ENCODE measurements at regions not wholly inside any gene's neighbourhood (a gene's known extent, or its start where the extent isn't known, plus 50 kb on each side); places are given as distances from the start of the nearest gene placed in this dataset.

- Histone ChIP-seq H3K36me3 (ENCODE audit: insufficient read depth, low read length) (no peaks in the 10 kb centered on the region), H3K4me3 (ENCODE audit: low read length in 2 of 2) (no peak overlapping the region), H3K4me1 (ENCODE audit: insufficient read depth, low read length) (no peaks in the 10 kb centered on the region), H3K27me3 (ENCODE audit: insufficient read depth, low read length) (no peaks in the 10 kb centered on the region), H3K27ac (ENCODE audit: low read depth, low read length) (no peak overlapping the region), H3K9me3 (ENCODE audit: control insufficient read depth in 1 of 2, low read length in 2 of 2) (no peaks in the 10 kb centered on the region)
- H3K36me3 Mint-ChIP-seq: no peaks in the 10 kb centered on the region
- no peaks in the 10 kb centered on the region for H3K4me1 Mint-ChIP-seq
- no peak overlapping the region for H3K27ac Mint-ChIP-seq
- POLR2A ChIA-PET (ENCODE audit: partially characterized antibody): no interaction called here
- H3K27me3 Mint-ChIP-seq: peaks cover 2 to 4% of the 10 kb centered on the region in 2 donors
- no peak overlapping the region for H3K4me3 Mint-ChIP-seq
- CTCF ChIA-PET (ENCODE audit: partially characterized antibody): no interaction called here
- intact Hi-C loops (cut with micrococcal nuclease): no loop called here
- DNase-seq: no peak
- peaks cover 0 to 2% (median 0%) of the 10 kb centered on the region in 8 donors for H3K9me3 Mint-ChIP-seq
These were observed 286.0 kb downstream of the HLX start for GRCh38 chr1:221164951-221165838.

- CTCF ChIA-PET (ENCODE audit: partially characterized antibody): no interaction called here
- Histone ChIP-seq H3K27ac (ENCODE audit: low read depth, low read length) (no peak overlapping the region), H3K9me3 (ENCODE audit: control insufficient read depth in 1 of 2, low read length in 2 of 2) (no peaks in the 10 kb centered on the region), H3K27me3 (ENCODE audit: insufficient read depth, low read length) (no peaks in the 10 kb centered on the region), H3K4me1 (ENCODE audit: insufficient read depth, low read length) (no peaks in the 10 kb centered on the region), H3K36me3 (ENCODE audit: insufficient read depth, low read length) (no peaks in the 10 kb centered on the region), H3K4me3 (ENCODE audit: low read length in 2 of 2) (no peak overlapping the region)
- intact Hi-C loops (cut with micrococcal nuclease): no loop called here
- no peak overlapping the region for H3K27ac Mint-ChIP-seq
- POLR2A ChIA-PET (ENCODE audit: partially characterized antibody): no interaction called here
- peaks cover 2 to 4% of the 10 kb centered on the region in 2 donors for H3K27me3 Mint-ChIP-seq
- H3K36me3 Mint-ChIP-seq: no peaks in the 10 kb centered on the region
- no peak overlapping the region for H3K4me3 Mint-ChIP-seq
- H3K4me1 Mint-ChIP-seq: no peaks in the 10 kb centered on the region
- peaks cover 0 to 2% (median 0%) of the 10 kb centered on the region in 8 donors for H3K9me3 Mint-ChIP-seq
- DNase-seq: no peak
These were observed 286.7 kb downstream of the HLX start for GRCh38 chr1:221165839-221166500.

- H3K4me1 ChIP-seq (ENCODE audit: insufficient read depth, low read length): no peaks in the 10 kb centered on the region
- no peak overlapping the region for H3K27ac Mint-ChIP-seq
- H3K36me3 ChIP-seq (ENCODE audit: insufficient read depth, low read length): no peaks in the 10 kb centered on the region
- no peaks in the 10 kb centered on the region for H3K9me3 ChIP-seq (ENCODE audit: control insufficient read depth in 1 of 2, low read length in 2 of 2)
- ChIA-PET CTCF (ENCODE audit: partially characterized antibody) (no interaction called here), POLR2A (ENCODE audit: partially characterized antibody) (no interaction called here)
- peaks cover under 1 to 8% (median 5%) of the 10 kb centered on the region in 8 donors for H3K9me3 Mint-ChIP-seq
- H3K27me3 Mint-ChIP-seq: peaks cover 2 to 4% of the 10 kb centered on the region in 2 donors
- intact Hi-C loops (cut with micrococcal nuclease): no loop called here
- no peak overlapping the region for H3K4me3 ChIP-seq (ENCODE audit: low read length in 2 of 2)
- H3K4me3 Mint-ChIP-seq: no peak overlapping the region
- DNase-seq: no peak
- no peaks in the 10 kb centered on the region for H3K4me1 Mint-ChIP-seq
- H3K27ac ChIP-seq (ENCODE audit: low read depth, low read length): no peak overlapping the region
- no peaks in the 10 kb centered on the region for H3K27me3 ChIP-seq (ENCODE audit: insufficient read depth, low read length)
- H3K36me3 Mint-ChIP-seq: no peaks in the 10 kb centered on the region
These were observed 287.5 kb downstream of the HLX start for GRCh38 chr1:221166559-221167318.

GRCh38 chr1:221169447-221169889 lies 290.2 kb downstream of the HLX start:
- CTCF ChIA-PET (ENCODE audit: partially characterized antibody): no interaction called here
- Mint-ChIP-seq H3K4me3 (no peak overlapping the region), H3K9me3 (peaks cover 2 to 10% (median 5%) of the 10 kb centered on the region in 8 donors), H3K4me1 (no peaks in the 10 kb centered on the region), H3K27me3 (peaks cover 2 to 4% of the 10 kb centered on the region in 2 donors), H3K27ac (no peak overlapping the region), H3K36me3 (no peaks in the 10 kb centered on the region)
- no peaks in the 10 kb centered on the region for H3K4me1 ChIP-seq (ENCODE audit: insufficient read depth, low read length)
- intact Hi-C loops (cut with micrococcal nuclease): no loop called here
- H3K9me3 ChIP-seq (ENCODE audit: control insufficient read depth in 1 of 2, low read length in 2 of 2): no peaks in the 10 kb centered on the region
- POLR2A ChIA-PET (ENCODE audit: partially characterized antibody): no interaction called here
- no peak for DNase-seq
- no peaks in the 10 kb centered on the region for H3K27me3 ChIP-seq (ENCODE audit: insufficient read depth, low read length)
- H3K27ac ChIP-seq (ENCODE audit: low read depth, low read length): no peak overlapping the region
- H3K4me3 ChIP-seq (ENCODE audit: low read length in 2 of 2): no peak overlapping the region
- H3K36me3 ChIP-seq (ENCODE audit: insufficient read depth, low read length): no peaks in the 10 kb centered on the region

- ChIA-PET POLR2A (ENCODE audit: partially characterized antibody) (no interaction called here), CTCF (ENCODE audit: partially characterized antibody) (no interaction called here)
- no peaks in the 10 kb centered on the region for H3K36me3 ChIP-seq (ENCODE audit: insufficient read depth, low read length)
- H3K36me3 Mint-ChIP-seq: no peaks in the 10 kb centered on the region
- H3K9me3 Mint-ChIP-seq: peaks cover 2 to 10% (median 5%) of the 10 kb centered on the region in 8 donors
- H3K27me3 Mint-ChIP-seq: peaks cover 2 to 4% of the 10 kb centered on the region in 2 donors
- no peaks in the 10 kb centered on the region for H3K4me1 Mint-ChIP-seq
- no peak overlapping the region for H3K27ac ChIP-seq (ENCODE audit: low read depth, low read length)
- H3K9me3 ChIP-seq (ENCODE audit: control insufficient read depth in 1 of 2, low read length in 2 of 2): no peaks in the 10 kb centered on the region
- H3K27me3 ChIP-seq (ENCODE audit: insufficient read depth, low read length): no peaks in the 10 kb centered on the region
- no peak overlapping the region for H3K27ac Mint-ChIP-seq
- DNase-seq: no peak
- no peaks in the 10 kb centered on the region for H3K4me1 ChIP-seq (ENCODE audit: insufficient read depth, low read length)
- no peak overlapping the region for H3K4me3 Mint-ChIP-seq
- H3K4me3 ChIP-seq (ENCODE audit: low read length in 2 of 2): no peak overlapping the region
- intact Hi-C loops (cut with micrococcal nuclease): no loop called here
These were observed 290.9 kb downstream of the HLX start for GRCh38 chr1:221170171-221170570.

GRCh38 chr1:221171768-221172167 lies 292.5 kb downstream of the HLX start:
- Mint-ChIP-seq H3K9me3 (peaks cover 2 to 10% (median 5%) of the 10 kb centered on the region in 8 donors), H3K4me3 (no peak overlapping the region), H3K27me3 (peaks cover 2 to 4% of the 10 kb centered on the region in 2 donors), H3K4me1 (no peaks in the 10 kb centered on the region), H3K36me3 (no peaks in the 10 kb centered on the region), H3K27ac (peak overlapping the region in 1 of 7 donors; percentile 1)
- POLR2A ChIA-PET (ENCODE audit: partially characterized antibody): no interaction called here
- Histone ChIP-seq H3K9me3 (ENCODE audit: control insufficient read depth in 1 of 2, low read length in 2 of 2) (no peaks in the 10 kb centered on the region), H3K27me3 (ENCODE audit: insufficient read depth, low read length) (no peaks in the 10 kb centered on the region), H3K4me3 (ENCODE audit: low read length in 2 of 2) (no peak overlapping the region), H3K4me1 (ENCODE audit: insufficient read depth, low read length) (no peaks in the 10 kb centered on the region), H3K27ac (ENCODE audit: low read depth, low read length) (no peak overlapping the region), H3K36me3 (ENCODE audit: insufficient read depth, low read length) (no peaks in the 10 kb centered on the region)
- intact Hi-C loops (cut with micrococcal nuclease): no loop called here
- CTCF ChIA-PET (ENCODE audit: partially characterized antibody): no interaction called here
- DNase-seq: no peak

GRCh38 chr1:221172841-221173240 lies 293.6 kb downstream of the HLX start:
- no peak overlapping the region for H3K4me3 ChIP-seq (ENCODE audit: low read length in 2 of 2)
- Mint-ChIP-seq H3K4me3 (no peak overlapping the region), H3K9me3 (peaks cover 2 to 10% (median 5%) of the 10 kb centered on the region in 8 donors), H3K36me3 (no peaks in the 10 kb centered on the region), H3K4me1 (no peaks in the 10 kb centered on the region), H3K27ac (no peak overlapping the region), H3K27me3 (peaks cover 0 to 2% of the 10 kb centered on the region in 2 donors)
- ChIA-PET CTCF (ENCODE audit: partially characterized antibody) (no interaction called here), POLR2A (ENCODE audit: partially characterized antibody) (no interaction called here)
- H3K27me3 ChIP-seq (ENCODE audit: insufficient read depth, low read length): no peaks in the 10 kb centered on the region
- DNase-seq: no peak
- intact Hi-C loops (cut with micrococcal nuclease): no loop called here
- no peaks in the 10 kb centered on the region for H3K36me3 ChIP-seq (ENCODE audit: insufficient read depth, low read length)
- no peak overlapping the region for H3K27ac ChIP-seq (ENCODE audit: low read depth, low read length)
- H3K9me3 ChIP-seq (ENCODE audit: control insufficient read depth in 1 of 2, low read length in 2 of 2): no peaks in the 10 kb centered on the region
- H3K4me1 ChIP-seq (ENCODE audit: insufficient read depth, low read length): no peaks in the 10 kb centered on the region

Data from CD4-positive, alpha-beta memory T cell (primary cell).